ENCODE measurements at regions not wholly inside any gene's neighbourhood (a gene's known extent, or its start where the extent isn't known, plus 50 kb on each side); places are given as distances from the start of the nearest gene placed in this dataset.

DNA sequence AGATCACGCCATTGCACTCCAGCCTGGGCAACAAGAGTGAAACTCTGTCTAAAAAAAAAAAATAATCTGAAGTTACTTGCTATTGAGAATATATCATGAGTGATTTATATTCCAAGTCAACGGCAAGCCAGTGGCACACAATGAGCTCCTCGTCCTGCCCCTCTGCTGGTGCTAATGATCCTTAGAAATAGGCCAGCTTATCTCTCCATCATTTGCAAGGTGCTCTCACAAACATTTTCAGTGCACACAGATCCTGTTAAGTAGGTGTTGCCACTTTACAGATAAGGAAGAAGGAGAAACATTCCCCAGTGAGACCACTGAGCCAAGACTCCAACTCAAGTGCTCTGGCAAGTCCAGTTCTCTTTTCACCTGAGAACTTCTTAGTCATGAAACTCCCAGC lies 91.3 kb upstream of the GPR45 start:
- DNase-seq, result no peak

DNA sequence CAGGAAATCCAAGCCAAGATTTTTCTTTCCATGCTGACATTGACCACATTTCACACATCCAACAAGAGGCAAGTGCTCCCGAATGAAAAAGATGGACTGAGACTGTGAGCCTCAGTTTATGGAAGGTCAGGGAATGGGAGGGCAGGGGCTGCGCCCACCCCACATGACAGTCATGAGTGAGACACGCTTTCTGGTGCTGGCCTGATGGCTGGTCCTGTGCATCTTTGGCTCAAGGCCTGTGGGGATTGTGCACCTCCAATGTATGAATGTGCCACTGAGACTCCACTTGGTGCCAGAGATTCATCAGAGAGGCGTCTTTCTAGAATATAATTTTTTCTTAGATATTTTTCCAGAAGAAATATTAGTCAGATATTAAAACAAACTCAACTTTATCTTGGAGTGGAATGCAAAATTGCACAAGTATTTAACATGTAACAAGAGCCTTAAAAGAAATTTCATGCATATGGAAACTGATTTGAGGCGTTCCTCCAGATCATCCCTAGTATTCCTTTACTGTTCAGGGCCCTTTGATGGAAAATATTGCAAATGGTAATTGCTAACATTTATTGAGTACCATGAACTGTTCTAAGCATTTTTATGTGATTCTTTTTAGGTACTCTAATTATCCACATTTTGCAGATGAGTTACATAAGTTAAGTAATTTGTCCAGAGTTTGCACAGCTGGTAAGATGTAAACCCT lies 87.3 kb upstream of the GPR45 start:
- no peak for DNase-seq

DNA sequence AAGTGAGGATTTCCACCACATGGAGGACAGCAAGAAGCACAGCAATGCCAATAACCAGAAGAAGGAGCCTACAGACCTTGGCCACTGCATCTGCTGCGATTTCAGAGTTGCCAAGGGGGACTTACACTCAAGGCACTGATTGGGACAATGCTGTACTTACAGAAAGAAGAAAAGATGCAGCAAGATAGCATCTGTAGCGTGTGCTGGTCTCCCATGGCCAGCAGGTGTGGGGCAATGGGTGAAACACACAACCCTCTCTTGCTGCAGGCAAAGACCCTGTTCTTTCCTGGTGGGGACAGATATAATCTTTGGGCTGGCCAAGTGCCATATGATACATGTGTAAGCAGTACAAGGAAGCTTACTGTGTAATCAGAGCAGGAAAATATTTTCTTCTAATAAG lies 85.4 kb upstream of the GPR45 start:
- DNase-seq, result no peak

GRCh38 chr2:105158002-105158401 lies 83.5 kb upstream of the GPR45 start:
- no peak for DNase-seq

GRCh38 chr2:105166688-105167087 lies 74.9 kb upstream of the GPR45 start:
- DNase-seq, result no peak

GRCh38 chr2:105168543-105168942 lies 73.0 kb upstream of the GPR45 start:
- DNase-seq, result no peak

DNA sequence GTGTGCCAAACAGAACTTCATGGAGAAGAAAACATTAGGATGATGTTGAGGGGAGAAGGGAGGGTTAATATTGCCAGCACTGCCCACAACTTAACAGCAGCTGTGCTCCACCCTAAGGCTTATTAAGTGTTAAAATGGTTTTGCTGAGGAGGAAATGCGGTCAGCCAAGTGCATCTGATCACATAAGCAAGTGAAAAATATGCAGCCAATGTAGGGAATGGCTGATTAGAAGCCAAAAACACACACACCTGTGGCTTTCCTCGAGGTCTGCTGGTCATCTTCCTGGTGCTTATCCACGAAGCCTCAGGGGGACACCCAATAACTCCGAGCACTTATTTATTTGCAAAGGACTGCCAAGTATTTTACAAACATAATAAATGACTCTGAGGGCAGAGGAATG lies 66.3 kb upstream of the GPR45 start:
- no peak for DNase-seq

DNA sequence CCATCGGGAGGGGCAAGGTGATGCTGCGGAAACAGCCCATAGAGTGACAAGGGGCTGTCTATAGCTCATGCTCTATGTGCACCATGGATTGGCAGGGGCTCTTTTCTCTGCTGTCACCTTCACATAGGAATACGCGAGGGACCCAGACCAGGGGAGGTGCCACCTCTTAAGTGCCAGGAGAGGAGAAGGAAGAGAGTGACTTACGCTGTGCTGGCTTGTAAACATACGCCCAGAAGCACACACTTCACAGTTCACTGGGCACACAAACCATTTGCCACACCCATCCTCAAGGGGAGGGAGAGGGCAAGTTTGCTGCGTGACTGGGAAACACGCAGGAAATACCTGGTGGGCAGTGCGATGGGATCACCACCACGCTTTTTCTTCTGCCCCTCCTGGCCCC lies 65.1 kb upstream of the GPR45 start:
- DNase-seq, result no peak

DNA sequence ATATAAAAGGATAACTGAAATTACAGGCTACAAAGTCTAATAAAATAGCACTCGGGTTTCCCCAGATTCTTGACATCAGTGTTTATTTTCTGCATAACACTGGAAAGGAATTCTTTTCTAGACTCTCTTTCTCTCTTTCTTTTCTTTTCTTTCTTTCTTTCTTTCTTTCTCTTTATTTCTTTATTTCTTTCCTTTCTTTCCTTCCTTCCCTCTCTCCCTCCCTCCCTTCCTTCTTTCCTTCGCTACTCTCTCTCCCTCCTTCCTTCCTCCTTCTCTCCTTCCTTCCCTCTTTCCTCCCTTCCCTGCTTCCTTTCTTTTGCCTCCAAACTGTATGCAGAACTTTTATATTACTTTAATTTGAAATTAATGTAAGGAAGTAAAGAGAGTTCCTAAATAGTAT lies 64.5 kb upstream of the GPR45 start:
- DNase-seq, result no peak

GRCh38 chr2:105177536-105178254 lies 63.8 kb upstream of the GPR45 start:
- no peak for DNase-seq

GRCh38 chr2:105179469-105180372 lies 61.8 kb upstream of the GPR45 start:
- peak; percentile 51 for DNase-seq

GRCh38 chr2:105180491-105180972 lies 61.0 kb upstream of the GPR45 start:
- no peak for DNase-seq

GRCh38 chr2:105181282-105181681 lies 60.3 kb upstream of the GPR45 start:
- no peak for DNase-seq

- no peak for DNase-seq
Measured at GRCh38 chr2:105183555-105184323, 57.8 kb upstream of the GPR45 start.

- no peak for DNase-seq
Measured at GRCh38 chr2:105184420-105184819, 57.1 kb upstream of the GPR45 start.

GRCh38 chr2:105186967-105187498 lies 54.5 kb upstream of the GPR45 start:
- no peak for DNase-seq

GRCh38 chr2:105187531-105187930 lies 54.0 kb upstream of the GPR45 start:
- DNase-seq, result peak; percentile 47

DNA sequence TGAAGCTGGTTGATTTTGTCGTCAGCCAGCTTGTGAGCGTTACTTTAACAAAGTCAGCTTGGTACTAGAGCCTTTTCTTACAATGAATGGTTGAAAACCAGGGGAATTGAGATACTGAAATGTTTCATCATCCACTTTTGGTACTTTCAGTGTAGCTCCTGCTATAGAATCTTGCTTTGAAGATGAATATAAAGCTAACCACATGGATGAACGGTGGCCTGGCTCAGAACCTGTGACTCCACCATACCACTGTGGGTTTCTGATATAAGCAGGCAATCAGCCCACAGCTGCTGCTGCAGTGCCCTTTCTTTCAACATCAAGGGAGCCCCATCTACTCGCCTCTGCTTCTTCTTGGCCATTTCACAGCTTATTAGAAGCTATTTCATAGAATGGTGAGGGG lies 53.2 kb upstream of the GPR45 start:
- no peak for DNase-seq
